Brain microvascular endothelial cell (primary cell): ENCODE measurements at regions not wholly inside any gene's neighbourhood (a gene's known extent, or its start where the extent isn't known, plus 50 kb on each side); places are given as distances from the start of the nearest gene placed in this dataset.

ENCODE experiments used
- DNase-seq: peaks from one replicate; pipeline ENCODE4 v3.0.0-alpha.2; 2020
- H3K27ac ChIP-seq: fragments of 250-450 bp; sonication (Bioruptor Pico); 2 replicates; pipeline ENCODE4 v1.5.1; 2020; ENCODE audit warnings: mild to moderate bottlenecking, moderate library complexity
- H3K27me3 ChIP-seq: fragments of 250-450 bp; sonication (Bioruptor Pico); replicated peaks from 2 replicates; pipeline ENCODE4 v1.5.1; 2020; ENCODE audit warnings: mild to moderate bottlenecking
- H3K36me3 ChIP-seq: fragments of 250-450 bp; sonication (Bioruptor Pico); replicated peaks from 2 replicates; pipeline ENCODE4 v1.5.1; 2020; ENCODE audit warnings: mild to moderate bottlenecking
- H3K4me3 ChIP-seq: 2 replicates; pipeline ENCODE4 v1.5.1; 2011; ENCODE audit warnings: low read depth, mild to moderate bottlenecking, control low read depth, low read length, moderate library complexity
- CTCF ChIP-seq: IDR thresholded peaks from 2 replicates; pipeline ENCODE4 v1.5.1; 2011; ENCODE audit warnings: low read depth, mild to moderate bottlenecking, moderate library complexity, low read length, control low read depth, inconsistent platforms; ENCODE audit errors: missing control alignments
- in situ Hi-C: cut with HindIII; loops from 2 replicates; pipeline ENCODE4 v1.10.0; 2017; ENCODE audit warnings: low sequenced_read_pairs, low pct_ligation_motif_present

- in situ Hi-C loops = no loop called here
These were observed 140.6 kb upstream of the MOCS2 start for GRCh38 chr5:53250201-53250550.

GRCh38 chr5:53253421-53253871 lies 143.9 kb upstream of the MOCS2 start:
- TF ChIP-seq CTCF = no peak
- DNase-seq = peak; percentile 61
- Histone ChIP-seq H3K4me3 (no peak overlapping the region), H3K36me3 (no peaks in the 10 kb centered on the region), H3K27me3 (no peaks in the 10 kb centered on the region), H3K27ac (no peak overlapping the region)
- in situ Hi-C loops = no loop called here

More at GRCh38 chr5:53250201-53250550, 140.6 kb upstream of the MOCS2 start:
- Histone ChIP-seq H3K36me3 (no peaks in the 10 kb centered on the region), H3K4me3 (no peak overlapping the region), H3K27me3 (no peaks in the 10 kb centered on the region), H3K27ac (peak overlapping the region; percentile 51)
- no peak for DNase-seq
- TF ChIP-seq CTCF = no peak

- Histone ChIP-seq H3K27me3 (no peaks in the 10 kb centered on the region), H3K4me3 (no peak overlapping the region), H3K36me3 (no peaks in the 10 kb centered on the region), H3K27ac (no peak overlapping the region)
- peak; percentile 77 for DNase-seq
- in situ Hi-C loops = no loop called here
- no peak for TF ChIP-seq CTCF
These were observed 147.2 kb upstream of the MOCS2 start for GRCh38 chr5:53256746-53257145.

GRCh38 chr5:53257806-53258373 lies 148.3 kb upstream of the MOCS2 start:
- in situ Hi-C loops = no loop called here
- H3K27ac ChIP-seq = no peak overlapping the region
- no peaks in the 10 kb centered on the region for H3K27me3 ChIP-seq
- no peaks in the 10 kb centered on the region for H3K36me3 ChIP-seq
- no peak overlapping the region for H3K4me3 ChIP-seq
- TF ChIP-seq CTCF = no peak
- DNase-seq = no peak

- H3K27ac ChIP-seq = no peak overlapping the region
These were observed 149.6 kb upstream of the MOCS2 start for GRCh38 chr5:53259176-53259575.

More at GRCh38 chr5:53259176-53259575, 149.6 kb upstream of the MOCS2 start:
- in situ Hi-C loops = no loop called here
- no peaks in the 10 kb centered on the region for H3K36me3 ChIP-seq
- DNase-seq = no peak
- no peak overlapping the region for H3K4me3 ChIP-seq
- no peak for TF ChIP-seq CTCF
- no peaks in the 10 kb centered on the region for H3K27me3 ChIP-seq
